ELF-1 (cell line): ENCODE measurements at regions not wholly inside any gene's neighbourhood (a gene's known extent, or its start where the extent isn't known, plus 50 kb on each side); places are given as distances from the start of the nearest gene placed in this dataset.

Source experiments
- DNase-seq: peaks from one replicate; pipeline ENCODE4 v3.0.0-alpha.2; 2016; ENCODE audit warnings: low read depth, low spot score

- no peak for DNase-seq
These were observed 50.7 kb upstream of the SERP2 start for GRCh38 chr13:44322928-44323327.

- DNase-seq, result no peak
These were observed 49.9 kb upstream of the SERP2 start for GRCh38 chr13:44323754-44324153.
